Dedifferentiated amniotic fluid mesenchymal stem cell (primary cell): ENCODE measurements at regions not wholly inside any gene's neighbourhood (a gene's known extent, or its start where the extent isn't known, plus 50 kb on each side); places are given as distances from the start of the nearest gene placed in this dataset.

ENCODE experiments used
- DNase-seq: peaks from one replicate; pipeline ENCODE4 v3.0.0-alpha.2; 2016; ENCODE audit errors: extremely low spot score

DNA sequence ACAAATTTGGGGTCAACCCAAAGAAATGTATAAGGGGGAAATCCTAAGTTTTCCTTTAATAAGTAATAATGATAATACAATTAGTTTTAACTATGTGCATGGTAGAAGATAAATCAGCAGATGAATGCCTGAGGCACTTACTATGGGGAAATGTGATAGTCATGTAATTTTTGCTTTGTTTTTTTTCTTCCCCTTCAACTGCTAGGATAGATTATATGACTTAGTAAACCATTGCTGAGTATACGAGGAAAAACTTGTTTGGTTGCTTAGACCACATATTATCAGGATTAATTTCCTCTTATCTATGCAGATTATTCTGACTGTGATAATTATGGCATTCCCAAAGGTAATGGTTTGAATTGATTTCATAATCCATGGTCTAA, 181.1 kb downstream of the TGFB2 start:
- DNase-seq = no peak

DNA sequence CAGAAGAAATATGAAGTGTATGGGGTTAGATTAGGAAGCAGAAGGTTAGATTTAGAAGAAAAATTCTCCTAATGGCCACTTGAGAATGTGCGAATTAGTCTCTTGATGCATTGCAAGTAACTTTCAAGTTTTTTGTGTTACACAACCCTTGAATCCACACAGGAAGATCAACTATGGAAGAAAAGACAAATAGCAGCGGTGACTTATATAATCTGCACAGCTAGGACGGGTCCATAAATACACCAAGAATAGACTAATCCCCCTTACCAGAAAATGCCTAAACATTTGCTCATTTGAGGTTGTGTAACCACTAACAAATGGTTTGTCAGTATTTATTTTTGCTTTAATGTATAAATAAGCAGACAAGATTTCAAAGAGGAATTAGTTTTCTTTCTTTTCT, 182.6 kb downstream of the TGFB2 start:
- no peak for DNase-seq

DNA sequence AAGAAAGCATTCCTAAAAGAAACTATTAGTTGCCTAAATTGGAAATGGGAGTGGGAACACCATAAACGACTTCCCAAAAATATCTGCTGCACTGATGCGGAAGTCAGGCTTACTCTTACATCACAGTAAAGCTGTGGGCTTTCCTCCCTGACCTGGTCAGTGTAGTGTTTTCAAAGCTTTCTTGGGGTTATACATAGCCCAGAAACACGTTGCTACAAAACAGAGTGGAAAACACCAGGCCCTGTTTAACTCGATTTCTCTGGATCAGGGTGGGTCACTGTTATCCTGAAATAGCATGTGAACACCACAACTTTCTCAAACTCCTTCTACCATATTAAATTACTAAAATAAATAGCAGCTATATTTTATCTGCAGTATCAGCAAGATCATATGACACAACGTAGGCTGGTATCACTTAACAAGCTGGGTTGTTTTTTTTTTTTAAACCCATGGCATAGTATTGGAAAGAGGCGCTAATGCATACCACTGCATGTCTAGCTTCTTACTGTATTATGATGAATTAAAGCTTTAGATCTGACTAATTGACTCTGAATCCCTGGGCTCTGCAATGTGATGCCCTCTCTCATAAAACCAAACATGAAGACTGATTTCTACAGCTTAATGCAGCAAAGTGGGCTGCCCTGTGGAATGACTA, 184.6 kb downstream of the TGFB2 start:
- peak; percentile 39 for DNase-seq

DNA sequence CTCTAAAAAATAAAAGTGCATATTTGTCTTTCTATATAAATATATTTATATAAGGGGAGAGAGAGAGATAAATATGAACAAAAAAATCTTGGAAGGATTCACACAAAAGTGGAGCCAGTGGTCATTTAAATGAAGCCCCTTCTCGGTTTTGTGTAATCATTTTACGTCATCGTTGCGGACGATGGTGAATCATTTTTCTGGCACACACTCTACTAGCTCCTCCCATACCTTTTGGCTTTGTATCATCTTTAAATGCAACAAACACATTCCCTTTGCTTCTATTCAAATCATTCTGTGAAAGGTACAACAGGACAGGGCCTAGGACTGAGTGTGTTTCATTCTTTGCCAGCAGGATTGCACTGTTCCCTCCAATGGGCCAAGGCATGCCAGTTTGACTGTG, 186.8 kb downstream of the TGFB2 start:
- DNase-seq = no peak

DNA sequence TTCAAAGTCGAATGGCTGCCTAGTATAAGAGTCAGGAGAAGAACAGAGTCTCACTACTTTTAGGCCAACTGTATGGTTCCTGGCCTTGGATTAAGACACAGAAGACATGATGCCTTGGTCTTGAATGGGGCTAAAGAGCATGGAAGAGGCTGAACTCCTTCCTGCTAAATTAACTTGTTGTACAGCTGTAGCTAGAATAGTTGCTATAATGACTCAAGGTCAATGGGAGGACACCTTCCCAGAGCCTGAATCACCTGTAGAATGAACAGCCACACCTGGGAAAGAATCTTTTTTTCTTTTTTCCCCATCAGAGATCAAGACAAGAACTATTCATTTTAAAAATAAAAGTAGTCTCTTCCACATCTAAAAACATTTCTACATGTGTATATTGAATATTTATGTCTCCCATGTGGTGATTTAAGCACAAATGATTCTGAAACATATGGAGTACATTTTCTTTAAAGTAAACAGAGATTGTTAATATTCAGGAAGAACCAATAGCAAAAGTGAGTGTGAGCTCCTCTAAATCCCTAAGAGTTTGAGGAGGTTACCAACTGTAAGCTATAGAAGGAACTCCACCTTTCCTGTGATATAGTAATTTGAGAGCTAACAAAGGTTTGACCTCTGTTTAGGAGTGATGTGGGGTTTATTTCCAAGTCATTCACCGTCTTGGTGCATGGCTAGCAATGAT, 191.3 kb downstream of the TGFB2 start:
- no peak for DNase-seq

DNA sequence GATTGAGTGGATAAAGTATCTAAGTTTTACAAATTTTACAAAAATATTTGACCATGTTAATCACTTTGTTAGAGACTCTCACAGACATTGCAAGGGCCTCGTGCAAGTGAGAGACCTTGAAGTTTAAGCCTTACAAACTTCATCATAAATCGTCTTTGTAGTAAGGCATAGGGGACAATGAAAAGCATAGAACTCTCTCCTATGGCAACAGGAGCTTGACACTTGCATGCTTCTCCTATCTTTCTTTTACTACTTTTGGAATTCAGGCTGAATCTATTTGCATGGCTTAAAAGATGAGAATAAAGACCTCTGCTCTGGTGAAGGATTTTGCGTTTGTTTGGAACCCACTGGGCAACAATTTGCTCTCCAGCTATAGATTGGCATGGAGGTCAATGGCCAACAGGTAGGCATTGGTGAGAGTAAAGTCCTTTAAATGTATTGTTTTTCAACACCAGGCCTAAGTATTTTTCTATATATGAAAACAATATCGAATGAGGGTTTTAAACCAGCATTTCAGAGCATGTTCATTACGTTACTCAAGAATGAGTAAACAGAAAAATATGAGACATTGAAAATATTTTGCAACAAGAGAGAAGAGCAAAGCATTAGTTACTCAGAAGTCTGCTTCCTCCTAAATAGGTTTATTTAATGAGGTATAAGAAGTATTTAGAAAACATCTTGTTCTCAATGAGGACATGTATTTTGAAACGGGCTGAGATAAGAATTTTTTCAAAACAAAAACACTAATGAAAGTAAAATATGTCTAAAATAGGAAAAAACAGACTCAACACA, 192.2 kb downstream of the TGFB2 start:
- peak; percentile 66 for DNase-seq

DNA sequence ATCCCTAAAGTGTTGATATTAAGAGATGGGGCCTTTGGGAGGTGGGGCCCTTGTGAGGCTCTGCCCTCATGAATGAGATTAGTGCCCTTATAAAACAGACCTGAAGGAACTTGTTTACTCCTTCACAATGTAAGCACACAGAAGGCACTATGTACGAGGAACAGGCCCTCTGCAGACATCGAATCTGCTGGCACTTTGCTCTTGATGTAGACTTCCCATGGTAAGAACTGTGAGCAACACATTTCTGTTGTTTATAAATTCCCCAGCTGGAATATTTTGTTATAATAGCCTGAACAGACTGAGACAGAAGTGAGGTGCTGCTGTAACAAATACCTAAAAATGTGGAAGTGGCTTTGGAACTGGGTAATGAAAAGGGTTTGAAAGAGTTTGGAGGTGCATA, 193.2 kb downstream of the TGFB2 start:
- no peak for DNase-seq

DNA sequence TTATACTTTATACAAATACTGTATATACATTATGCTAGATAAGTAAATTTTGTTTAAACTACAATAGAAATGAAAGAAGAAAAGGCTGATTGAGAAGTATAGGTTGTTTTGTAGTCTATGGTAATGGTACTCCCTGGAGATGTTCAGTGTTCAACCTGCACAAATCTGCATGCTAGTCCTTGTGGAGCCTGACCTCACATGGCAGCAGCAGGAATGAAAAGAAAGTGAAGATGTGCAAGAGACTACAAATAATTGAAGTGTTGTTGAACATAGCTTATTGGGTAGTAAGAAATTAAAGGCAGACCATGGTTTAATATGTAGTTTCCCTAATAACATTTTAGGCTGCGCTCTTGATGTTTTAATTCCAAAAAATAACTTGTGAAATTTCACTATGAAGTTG, 201.2 kb downstream of the TGFB2 start:
- no peak for DNase-seq

DNA sequence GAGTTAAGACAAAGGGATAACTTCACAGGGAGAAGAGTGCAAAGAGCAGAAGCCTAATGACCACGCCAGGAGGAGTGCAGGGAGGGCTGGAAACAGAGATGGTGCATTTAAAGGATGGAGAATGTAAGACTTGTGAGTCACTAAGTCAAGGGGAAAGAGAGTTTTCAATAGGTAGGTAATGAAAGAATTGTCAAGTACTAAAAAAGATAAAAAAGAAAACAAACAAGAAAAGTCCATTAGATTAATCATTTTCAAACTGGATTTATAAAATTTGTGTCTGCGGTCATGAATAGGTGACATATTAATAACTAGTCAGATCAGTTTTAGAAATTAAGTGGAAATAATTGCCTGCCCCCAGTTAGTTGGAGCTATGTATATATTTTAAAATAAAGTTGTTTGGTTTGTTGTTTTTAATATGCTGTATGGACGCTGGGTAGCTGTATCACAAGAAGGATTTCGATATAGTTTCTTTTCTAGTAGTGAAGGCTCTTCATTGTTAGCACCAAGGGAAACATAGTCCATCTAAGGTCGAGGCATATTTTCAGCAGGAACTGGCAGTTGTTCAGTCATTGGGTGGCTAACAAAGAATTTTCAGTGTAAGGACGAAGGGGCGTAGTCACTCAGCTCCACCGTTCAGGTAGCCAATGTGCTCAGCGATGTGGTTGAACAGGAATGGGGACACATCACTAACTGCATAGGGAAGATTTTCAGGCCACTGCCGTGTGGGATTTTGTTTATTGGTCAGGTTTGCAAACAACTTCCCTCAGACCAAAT, 203.0 kb downstream of the TGFB2 start:
- no peak for DNase-seq

DNA sequence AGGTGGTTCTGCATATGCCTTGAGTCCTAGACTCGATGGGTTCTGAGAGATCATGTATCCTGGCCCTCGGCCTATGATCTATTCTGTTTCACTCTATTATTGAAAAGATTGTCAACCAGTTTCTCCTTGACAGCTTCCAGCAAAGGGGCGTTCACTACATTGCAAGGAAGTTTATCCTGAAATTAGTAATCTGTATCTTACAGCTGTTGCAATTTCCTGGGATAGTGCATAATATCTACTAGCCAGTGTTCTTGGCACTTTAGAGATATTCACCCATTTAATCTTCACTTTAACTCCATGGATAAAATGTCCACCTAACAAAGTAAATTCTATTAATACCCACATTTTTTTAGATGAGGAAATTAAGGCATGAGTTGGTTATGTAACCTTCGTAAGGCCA, 203.6 kb downstream of the TGFB2 start:
- no peak for DNase-seq

DNA sequence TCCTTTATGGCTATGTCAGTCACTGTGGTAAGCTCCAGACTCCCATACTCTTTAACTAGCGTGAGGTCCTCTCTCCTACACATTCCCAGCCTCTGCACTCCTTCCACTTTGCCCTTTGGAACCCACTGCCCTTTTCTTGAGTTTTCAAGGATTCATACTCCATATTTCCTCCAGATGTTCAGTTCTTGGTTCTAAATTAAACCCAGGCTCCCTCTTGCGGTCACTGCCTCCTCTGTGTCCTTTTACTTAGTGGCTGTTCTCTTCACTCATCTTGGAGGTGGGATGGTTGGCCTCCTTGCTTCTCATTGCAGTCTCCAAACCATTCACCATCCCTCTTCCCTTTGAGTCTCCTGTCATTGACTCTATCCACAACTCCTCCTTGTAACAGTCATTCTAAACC, 208.1 kb downstream of the TGFB2 start:
- DNase-seq = peak; percentile 67

DNA sequence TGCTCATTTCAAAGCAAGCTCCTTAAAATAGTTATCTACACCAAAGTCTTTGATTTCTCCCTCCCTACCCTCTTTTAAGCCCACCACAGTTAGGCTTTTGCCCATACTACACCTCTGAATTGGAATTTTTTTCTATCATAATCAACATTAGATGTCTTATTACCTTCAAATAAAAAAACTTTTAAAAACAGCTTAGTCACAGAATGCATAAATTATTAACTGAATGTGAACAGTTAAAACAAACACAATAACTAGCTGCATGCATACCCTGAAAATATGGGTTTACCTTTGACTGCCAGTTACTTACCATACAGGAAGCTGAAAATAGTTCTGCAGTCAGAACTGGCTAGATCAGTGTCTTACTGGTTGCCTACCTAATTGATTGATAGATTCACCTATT, 210.9 kb downstream of the TGFB2 start:
- DNase-seq = no peak

DNA sequence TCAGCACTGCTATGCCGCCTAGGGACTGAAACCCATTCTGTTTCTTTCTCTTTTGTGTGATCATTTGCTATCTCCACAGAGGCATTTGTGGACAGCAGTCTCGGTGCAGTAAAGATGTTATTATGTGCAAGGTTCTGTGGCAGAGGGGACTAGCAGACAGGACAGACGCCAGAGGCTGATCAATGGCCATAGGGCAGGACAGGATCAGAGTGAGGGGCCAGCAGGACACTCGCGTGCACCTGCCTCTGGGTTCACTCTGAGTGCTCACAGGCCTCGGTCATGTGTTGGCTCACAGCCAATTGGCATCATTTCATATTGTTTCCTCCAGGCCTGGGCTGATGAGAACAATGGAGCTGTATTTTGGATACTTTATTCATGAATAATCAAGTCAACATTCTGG, 212.6 kb downstream of the TGFB2 start:
- DNase-seq = no peak

DNA sequence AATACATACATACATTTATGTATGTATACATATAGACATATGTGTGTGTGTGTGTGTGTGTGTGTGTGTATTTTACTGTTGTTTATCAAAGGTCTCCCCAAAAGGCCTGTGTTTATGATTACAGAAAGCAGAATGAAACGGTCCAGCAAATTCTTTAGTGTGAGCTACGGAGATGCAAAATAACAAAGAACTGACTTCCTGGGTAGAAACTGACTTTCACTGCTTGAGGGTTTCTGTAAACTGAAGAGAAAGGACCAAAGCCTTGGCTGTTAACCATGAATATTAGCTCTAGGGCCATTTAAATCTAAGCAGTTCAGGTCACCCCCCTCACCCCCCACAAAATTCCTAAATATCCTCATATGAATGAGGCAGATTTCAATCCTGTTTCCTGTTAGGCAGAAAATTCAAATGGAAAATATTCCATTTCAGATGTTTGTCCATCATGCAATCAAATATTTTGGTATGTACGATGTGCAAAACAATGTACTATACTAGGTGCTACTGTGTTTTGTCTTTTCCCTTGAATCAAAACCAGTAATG, 213.2 kb downstream of the TGFB2 start:
- no peak for DNase-seq

DNA sequence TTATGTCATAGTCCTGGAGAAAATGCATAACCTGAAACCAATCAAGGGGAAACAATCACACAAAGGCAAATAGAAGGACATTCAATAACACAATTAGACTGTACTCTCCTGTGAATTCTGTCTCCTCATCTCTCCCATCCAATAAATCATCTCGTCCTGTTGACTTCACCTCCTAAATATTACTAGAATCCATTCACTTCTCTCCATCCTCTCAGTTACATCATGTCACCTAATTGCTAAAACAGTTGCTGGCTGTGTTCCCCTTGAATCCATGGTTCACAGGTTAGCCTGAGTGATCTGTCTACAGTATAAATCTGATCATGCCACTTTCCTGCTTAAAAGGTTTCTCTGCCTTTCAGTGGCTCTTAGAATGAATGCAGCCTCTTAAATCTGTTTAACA, 220.2 kb downstream of the TGFB2 start:
- no peak for DNase-seq

DNA sequence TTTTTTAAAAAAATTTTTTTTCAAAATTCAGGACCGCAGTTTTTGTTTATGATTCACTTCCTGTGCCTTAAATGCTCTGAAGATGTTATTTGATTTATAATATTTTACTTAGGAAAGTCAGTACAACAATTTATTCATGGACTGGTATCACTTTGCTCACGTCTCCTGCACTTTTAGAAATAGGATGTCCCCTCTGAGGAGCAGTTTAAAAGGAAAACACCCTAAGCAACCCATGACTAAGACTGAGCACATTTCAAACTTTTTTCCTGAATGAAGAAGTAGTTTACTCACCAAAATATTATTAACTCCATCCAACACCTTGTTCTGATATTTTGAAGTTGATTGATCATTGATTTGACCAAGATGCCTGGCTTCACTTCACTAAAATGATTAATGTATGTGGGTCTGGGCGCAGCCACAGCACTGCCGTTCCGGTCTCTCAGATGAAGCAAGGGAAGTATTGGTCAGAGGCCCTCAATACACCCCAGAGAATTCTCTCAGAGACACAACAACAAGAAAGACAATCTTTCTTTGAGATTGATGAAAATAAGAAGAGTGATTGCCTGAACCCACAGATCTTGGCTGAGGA, 223.9 kb downstream of the TGFB2 start:
- DNase-seq = no peak

DNA sequence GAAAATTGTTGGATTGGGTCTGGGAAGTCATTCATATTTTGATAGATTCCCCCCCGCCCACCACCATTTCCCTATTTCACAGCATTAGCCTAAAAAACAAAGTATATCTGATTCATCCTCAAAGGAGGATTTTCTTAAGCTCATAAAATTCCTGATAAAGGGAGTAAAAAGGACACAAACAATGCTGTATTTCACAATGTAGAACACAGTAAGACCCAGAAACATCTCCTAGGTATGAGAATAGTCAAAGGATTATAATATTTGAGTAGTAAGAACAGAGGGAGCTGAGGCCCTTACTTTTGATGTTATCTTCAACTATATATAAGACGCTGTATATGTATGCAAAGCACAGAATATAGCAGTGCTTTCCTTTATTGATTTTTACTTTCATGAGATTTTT, 225.3 kb downstream of the TGFB2 start:
- no peak for DNase-seq

DNA sequence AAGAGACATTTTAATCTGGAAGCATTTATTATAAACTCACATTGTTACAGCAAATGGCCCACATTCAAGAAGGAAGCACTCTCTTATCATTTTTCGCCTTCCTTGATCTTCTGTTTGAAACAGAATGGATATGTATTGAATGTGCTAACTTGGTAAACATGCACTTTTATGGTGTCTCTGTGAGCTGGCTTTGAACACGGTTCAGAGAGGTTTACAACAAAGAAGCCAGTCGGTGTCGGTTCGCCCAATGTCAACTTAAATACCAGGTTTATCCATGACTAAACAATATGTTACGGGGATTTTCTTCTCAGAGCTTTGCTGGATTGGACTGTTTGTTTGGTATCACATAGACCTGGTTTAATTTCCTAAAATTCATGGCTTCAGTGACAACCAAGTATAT, 226.4 kb downstream of the TGFB2 start:
- DNase-seq = no peak

DNA sequence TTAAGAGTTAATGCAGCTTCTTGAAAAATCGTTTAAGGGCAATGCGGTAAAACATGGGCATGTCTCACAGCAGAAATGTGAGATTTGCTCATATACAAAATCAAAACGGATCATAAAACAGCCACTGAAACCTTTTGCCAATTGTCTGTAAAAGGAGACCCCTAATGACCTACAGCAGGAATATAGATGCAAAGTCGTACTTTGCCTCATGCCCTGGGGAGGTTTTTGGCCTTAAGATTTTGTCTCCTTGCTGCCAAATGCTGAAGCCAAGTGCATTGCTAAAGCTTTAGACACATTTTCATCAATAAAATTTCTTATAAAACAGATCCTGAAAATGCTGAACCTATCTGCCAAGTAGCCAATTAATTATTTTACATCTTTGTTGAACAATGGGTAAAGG, 226.9 kb downstream of the TGFB2 start:
- DNase-seq = no peak

DNA sequence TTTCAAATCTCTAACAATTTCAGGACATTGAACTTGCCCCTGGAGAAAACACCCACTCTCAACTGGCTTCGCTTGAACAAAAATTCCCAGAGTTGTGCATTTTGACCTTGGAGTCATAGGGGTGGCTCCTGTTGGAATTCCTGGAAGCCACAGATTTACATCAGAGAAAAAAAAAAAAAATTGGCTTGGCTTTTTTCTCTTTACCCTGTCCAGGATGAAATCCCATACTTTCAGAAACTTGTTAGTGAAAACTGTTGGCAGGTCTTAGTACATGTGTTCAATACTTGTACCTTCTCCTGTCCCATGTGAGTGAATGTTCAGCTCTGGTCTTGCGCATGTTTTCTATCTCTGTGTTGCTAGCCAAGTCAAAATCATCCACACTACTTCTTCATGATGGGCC, 228.8 kb downstream of the TGFB2 start:
- DNase-seq = no peak

DNA sequence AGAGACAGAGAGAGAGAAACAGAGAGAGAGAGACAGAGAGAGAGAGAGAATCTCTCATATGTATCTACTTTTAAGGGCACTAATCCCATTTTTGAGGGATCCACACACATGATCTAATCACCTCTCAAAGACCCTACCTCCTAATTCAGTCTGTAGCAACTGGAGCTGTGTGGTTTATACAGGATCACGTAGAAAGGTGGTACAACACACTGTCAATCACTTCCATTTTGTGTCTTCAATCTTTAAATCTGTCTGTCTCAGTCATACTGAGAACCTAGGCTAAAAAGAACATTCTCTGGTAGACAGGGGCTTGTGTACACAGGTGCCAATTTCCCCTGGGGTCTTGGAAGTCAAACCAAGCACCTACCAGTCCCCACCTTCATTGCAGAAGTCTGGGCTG, 229.9 kb downstream of the TGFB2 start:
- DNase-seq = no peak

DNA sequence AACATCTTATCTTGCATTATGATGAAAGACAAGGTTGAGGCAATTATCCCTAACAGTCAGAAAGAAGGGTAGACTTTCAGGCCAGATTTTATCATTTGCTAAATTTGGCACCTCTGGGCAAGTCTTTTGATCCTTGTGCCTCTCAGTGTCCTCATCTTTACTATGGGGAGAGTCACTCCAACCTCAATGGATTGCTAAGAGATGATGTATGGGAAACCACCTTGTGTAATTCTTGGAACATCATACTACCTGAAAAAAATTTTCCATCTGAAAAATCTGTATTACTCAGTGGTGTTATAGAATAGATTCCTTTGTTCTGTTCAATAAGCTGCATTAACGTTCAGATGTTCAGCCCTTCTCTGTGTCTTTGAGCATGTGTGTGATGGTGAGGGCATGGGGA, 230.7 kb downstream of the TGFB2 start:
- DNase-seq = no peak
